ENCODE measurements at regions not wholly inside any gene's neighbourhood (a gene's known extent, or its start where the extent isn't known, plus 50 kb on each side); places are given as distances from the start of the nearest gene placed in this dataset.

DNA sequence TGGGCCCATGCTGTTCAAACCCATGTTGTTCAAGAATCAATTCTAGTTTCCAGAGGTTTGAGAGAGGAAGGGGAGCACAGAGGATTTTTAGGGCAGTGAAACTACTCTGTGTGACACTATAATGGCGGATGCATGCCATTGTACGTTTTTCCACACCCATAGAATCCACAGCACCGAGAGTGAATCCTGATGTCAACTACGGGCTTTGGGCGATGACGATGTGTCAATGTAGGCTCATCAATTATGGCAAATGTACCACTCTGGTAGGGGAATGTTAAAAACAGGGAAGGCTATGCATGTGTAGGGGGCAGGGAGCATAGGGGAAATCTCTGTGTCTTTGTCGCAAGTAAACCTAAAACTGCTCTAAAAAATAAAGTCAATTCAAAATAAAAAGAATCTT is 70.7 kb upstream of the UBAC2 start:
- peaks cover 8% of the 10 kb centered on the region for H3K27me3 Mint-ChIP-seq (ENCODE audit: low read depth)
- WGBS (ENCODE audit: extremely low coverage, insufficient read length, low lambda C conversion rate), result no CpG with 5 or more reads among the region's 7 CpGs

More for the DNA sequence above, 70.7 kb upstream of the UBAC2 start:
- no peak overlapping the region for H3T11ph ChIP-seq (ENCODE audit: low read length)
- no peaks in the 10 kb centered on the region for H3K9me3 ChIP-seq (ENCODE audit: control insufficient read depth, low read depth, low read length)
- no peak overlapping the region for H2BK15ac ChIP-seq (ENCODE audit: low read depth, low read length)
- no peak overlapping the region for H3K27ac ChIP-seq (ENCODE audit: insufficient read length, low read depth, low read length)
- no peak overlapping the region for H3K4ac ChIP-seq (ENCODE audit: low read depth, low read length)
- H3K23me2 ChIP-seq (ENCODE audit: insufficient read length, low read depth, low read length, poor library complexity, severe bottlenecking), result no peaks in the 10 kb centered on the region
- no peak overlapping the region for H4K8ac ChIP-seq (replicated peaks; ENCODE audit: insufficient read length, low read depth, low read length)
- H2AK5ac ChIP-seq (ENCODE audit: insufficient read length, low read length), result no peak overlapping the region
- no peak for DNase-seq
- no peak overlapping the region for H2AFZ ChIP-seq (ENCODE audit: low read length)
- H3K4me1 ChIP-seq (ENCODE audit: insufficient read depth, low read length), result no peaks in the 10 kb centered on the region
- no peaks in the 10 kb centered on the region for H3K27me3 ChIP-seq (ENCODE audit: insufficient read depth, low read length)
- H3K9ac ChIP-seq (ENCODE audit: extremely low read depth, insufficient read length, low read length), result no peak overlapping the region
- H2BK20ac ChIP-seq (ENCODE audit: low read depth, low read length, poor library complexity, severe bottlenecking), result no peak overlapping the region
- Mint-ChIP-seq H3K36me3 (ENCODE audit: insufficient read depth in 1 of 3, low read depth in 3 of 3) (no peaks in the 10 kb centered on the region), H3K4me3 (no peak overlapping the region), H3K9me3 (no peaks in the 10 kb centered on the region), H3K4me1 (peaks cover 3 to 8% of the 10 kb centered on the region in 2 experiments), H3K27ac (no peak overlapping the region)
- H3K18ac ChIP-seq (ENCODE audit: insufficient read length, low read depth, low read length), result no peak overlapping the region
- H3K4me2 ChIP-seq (ENCODE audit: insufficient read depth, insufficient read length, low read length), result no peak overlapping the region
- no peaks in the 10 kb centered on the region for H3K79me2 ChIP-seq (ENCODE audit: insufficient read depth, low read length)
- TF ChIP-seq, protein P1, sequence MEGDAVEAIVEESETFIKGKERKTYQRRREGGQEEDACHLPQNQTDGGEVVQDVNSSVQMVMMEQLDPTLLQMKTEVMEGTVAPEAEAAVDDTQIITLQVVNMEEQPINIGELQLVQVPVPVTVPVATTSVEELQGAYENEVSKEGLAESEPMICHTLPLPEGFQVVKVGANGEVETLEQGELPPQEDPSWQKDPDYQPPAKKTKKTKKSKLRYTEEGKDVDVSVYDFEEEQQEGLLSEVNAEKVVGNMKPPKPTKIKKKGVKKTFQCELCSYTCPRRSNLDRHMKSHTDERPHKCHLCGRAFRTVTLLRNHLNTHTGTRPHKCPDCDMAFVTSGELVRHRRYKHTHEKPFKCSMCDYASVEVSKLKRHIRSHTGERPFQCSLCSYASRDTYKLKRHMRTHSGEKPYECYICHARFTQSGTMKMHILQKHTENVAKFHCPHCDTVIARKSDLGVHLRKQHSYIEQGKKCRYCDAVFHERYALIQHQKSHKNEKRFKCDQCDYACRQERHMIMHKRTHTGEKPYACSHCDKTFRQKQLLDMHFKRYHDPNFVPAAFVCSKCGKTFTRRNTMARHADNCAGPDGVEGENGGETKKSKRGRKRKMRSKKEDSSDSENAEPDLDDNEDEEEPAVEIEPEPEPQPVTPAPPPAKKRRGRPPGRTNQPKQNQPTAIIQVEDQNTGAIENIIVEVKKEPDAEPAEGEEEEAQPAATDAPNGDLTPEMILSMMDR (conservative IDR thresholded peaks at IDR 0.05), result no peak
- H3K23ac ChIP-seq (ENCODE audit: insufficient read length, low read depth, low read length), result no peak overlapping the region
- H2BK12ac ChIP-seq (ENCODE audit: insufficient read length, low read depth, low read length), result no peak overlapping the region
- no peak overlapping the region for H3K56ac ChIP-seq (ENCODE audit: insufficient read length, low read depth, low read length)
- H2BK5ac ChIP-seq (ENCODE audit: insufficient read length, low read length), result no peak overlapping the region
- H4K20me1 ChIP-seq (ENCODE audit: control insufficient read depth, insufficient read depth, insufficient read length), result no peaks in the 10 kb centered on the region
- no peak overlapping the region for H3K14ac ChIP-seq (ENCODE audit: insufficient read depth, low read length)
- H3K79me1 ChIP-seq (ENCODE audit: insufficient read depth, low read depth, low read length, poor library complexity, severe bottlenecking), result no peaks in the 10 kb centered on the region
- no peak overlapping the region for H2BK120ac ChIP-seq (ENCODE audit: low read depth, low read length, poor library complexity, severe bottlenecking)
- no peak overlapping the region for H4K5ac ChIP-seq (ENCODE audit: insufficient read length, low read depth, low read length)
- H4K91ac ChIP-seq (ENCODE audit: insufficient read length, low read depth, low read length), result no peak overlapping the region
